ENCODE measurements at regions not wholly inside any gene's neighbourhood (a gene's known extent, or its start where the extent isn't known, plus 50 kb on each side); places are given as distances from the start of the nearest gene placed in this dataset.

- TF ChIP-seq CTCF (conservative IDR thresholded peaks at IDR 0.05) (no peak), EZH2 (IDR thresholded peaks at IDR 0.05; ENCODE audit: low read depth) (no peak)
These were observed 280.6 kb downstream of the ARRDC4 start for GRCh38 chr15:98241032-98241554.
